ENCODE measurements at regions not wholly inside any gene's neighbourhood (a gene's known extent, or its start where the extent isn't known, plus 50 kb on each side); places are given as distances from the start of the nearest gene placed in this dataset.

DNA sequence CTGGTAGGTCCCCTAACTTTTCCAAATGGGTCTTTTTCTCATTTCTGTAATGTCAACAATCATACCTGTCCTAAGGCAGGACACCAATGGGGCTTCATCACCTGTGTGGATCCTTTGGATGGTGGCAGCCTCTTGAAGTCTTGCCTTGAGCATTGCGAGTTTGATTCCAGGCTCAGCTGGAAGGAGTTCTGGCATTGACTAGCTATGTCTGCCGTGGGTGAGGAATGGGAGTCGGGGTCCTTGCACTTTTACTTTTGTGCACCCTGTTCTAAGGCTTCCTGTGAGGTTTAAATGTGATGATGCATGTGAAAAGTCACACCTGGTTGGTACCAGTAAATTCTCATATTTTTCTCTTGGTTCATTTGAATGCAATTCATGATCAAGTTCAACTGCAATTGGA is 55.9 kb upstream of the CTBP2 start:
- Histone ChIP-seq H3K27me3 (replicated peaks in 1 of 2; ENCODE audit: control insufficient read depth in 2 of 2, insufficient read depth in 2 of 2, low read length in 1 of 2) (no peaks in the 10 kb centered on the region; a peak in 1 of 4 replicates), H3K9ac (ENCODE audit: control insufficient read depth, insufficient read depth, low read length) (no peak overlapping the region), H3K27ac (ENCODE audit: control insufficient read depth, insufficient read depth) (no peak overlapping the region), H3K4me1 (ENCODE audit: control insufficient read depth, insufficient read depth, low read length) (no peaks in the 10 kb centered on the region), H3K4me3 (no peak overlapping the region), H3K79me2 (ENCODE audit: control insufficient read depth, insufficient read depth, low read length) (no peaks in the 10 kb centered on the region), H2AFZ (ENCODE audit: control insufficient read depth, low read depth, low read length) (no peak overlapping the region), H3K36me3 (ENCODE audit: control insufficient read depth in 2 of 2, insufficient read depth in 2 of 2, low read length in 1 of 2) (no peaks in the 10 kb centered on the region), H3K4me2 (ENCODE audit: control insufficient read depth, insufficient read depth) (no peak overlapping the region), H3K9me3 (replicated peaks; ENCODE audit: control insufficient read depth, insufficient read depth, low read length) (no peaks in the 10 kb centered on the region; the same call in 1 of the 3 replicates), H4K20me1 (ENCODE audit: control insufficient read depth, insufficient read depth) (no peaks in the 10 kb centered on the region)
- CTCF ChIA-PET = no interaction called here
- RAD21 ChIA-PET (ENCODE audit: unreplicated experiment) = no interaction called here
- no TSS peak for BruUV-seq (replicated peaks)
- SMC1A ChIA-PET (ENCODE audit: uncharacterized antibody, unreplicated experiment) = no interaction called here
- POLR2A ChIA-PET = no interaction called here
- intact Hi-C loops (cut with micrococcal nuclease; ENCODE audit: unreplicated experiment) = no loop called here
- FAIRE-seq (no peak), DNase-seq (ENCODE audit: low read depth, low spot score) (no peak), ATAC-seq (no peak)
- in situ Hi-C loops (cut with MboI) = no loop called here
- 20% methylated on average over 3 of the region's 3 CpGs for WGBS (ENCODE audit: insufficient coverage, insufficient replicate concordance, low lambda C conversion rate, missing lambda C conversion rate)
- TF ChIP-seq HDGF (IDR thresholded peaks at IDR 0.05) = no peak
- no peak for TF ChIP-seq SPI1 (IDR thresholded peaks at IDR 0.05; ENCODE audit: borderline replicate concordance, insufficient read depth, low read depth, low read length)
- no peak for TF ChIP-seq SREBF1 (IDR thresholded peaks at IDR 0.05; ENCODE audit: low read length)
- TF ChIP-seq TCF7 (IDR thresholded peaks at IDR 0.05; ENCODE audit: borderline replicate concordance) = no peak

DNA sequence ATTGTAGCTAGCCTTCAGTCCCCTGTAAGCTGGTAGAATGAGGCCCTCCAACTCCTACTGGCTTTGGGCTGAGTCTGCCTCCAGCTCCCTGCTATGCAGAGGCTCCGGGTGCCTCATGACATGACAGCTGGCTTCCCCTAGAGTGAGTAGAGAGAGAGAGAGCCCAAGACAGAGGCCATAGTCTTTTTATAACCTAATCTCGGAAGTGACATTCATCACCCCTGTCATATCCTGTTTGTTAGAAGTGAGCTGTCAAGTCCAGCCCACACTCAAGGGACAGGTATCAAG is 53.9 kb upstream of the CTBP2 start:
- ChIA-PET CTCF (no interaction called here), SMC1A (ENCODE audit: uncharacterized antibody, unreplicated experiment) (no interaction called here), POLR2A (no interaction called here), RAD21 (ENCODE audit: unreplicated experiment) (no interaction called here)
- Histone ChIP-seq H3K9ac (ENCODE audit: control insufficient read depth, insufficient read depth, low read length) (no peak overlapping the region), H4K20me1 (ENCODE audit: control insufficient read depth, insufficient read depth) (no peaks in the 10 kb centered on the region), H2AFZ (ENCODE audit: control insufficient read depth, low read depth, low read length) (no peak overlapping the region), H3K9me3 (replicated peaks; ENCODE audit: control insufficient read depth, insufficient read depth, low read length) (no peaks in the 10 kb centered on the region; the same call in 1 of the 3 replicates), H3K4me2 (ENCODE audit: control insufficient read depth, insufficient read depth) (no peak overlapping the region), H3K27ac (ENCODE audit: control insufficient read depth, insufficient read depth) (no peak overlapping the region), H3K4me1 (ENCODE audit: control insufficient read depth, insufficient read depth, low read length) (no peaks in the 10 kb centered on the region), H3K4me3 (no peak overlapping the region), H3K79me2 (ENCODE audit: control insufficient read depth, insufficient read depth, low read length) (no peaks in the 10 kb centered on the region), H3K27me3 (replicated peaks in 1 of 2; ENCODE audit: control insufficient read depth in 2 of 2, insufficient read depth in 2 of 2, low read length in 1 of 2) (no peaks in the 10 kb centered on the region), H3K36me3 (ENCODE audit: control insufficient read depth in 2 of 2, insufficient read depth in 2 of 2, low read length in 1 of 2) (no peaks in the 10 kb centered on the region)
- TF ChIP-seq SUPT20H (IDR thresholded peaks at IDR 0.05; ENCODE audit: borderline replicate concordance, control insufficient read depth, low read depth, low read length) = no peak
- no peak for TF ChIP-seq SREBF1 (IDR thresholded peaks at IDR 0.05; ENCODE audit: low read length)
- no peak for TF ChIP-seq BMI1 (IDR thresholded peaks at IDR 0.05; ENCODE audit: borderline replicate concordance)
- ATAC-seq (no peak), DNase-seq (ENCODE audit: low read depth, low spot score) (no peak), FAIRE-seq (no peak)
- in situ Hi-C loops (cut with MboI) (no loop called here), intact Hi-C loops (cut with micrococcal nuclease; ENCODE audit: unreplicated experiment) (no loop called here)
- BruUV-seq (replicated peaks) = no TSS peak
- WGBS (ENCODE audit: insufficient coverage, insufficient replicate concordance, low lambda C conversion rate, missing lambda C conversion rate) = 44% methylated on average over 2 of the region's 2 CpGs
